Osteoblast (primary cell): ENCODE measurements at regions not wholly inside any gene's neighbourhood (a gene's known extent, or its start where the extent isn't known, plus 50 kb on each side); places are given as distances from the start of the nearest gene placed in this dataset.

ENCODE experiments used
- DNase-seq: peaks from one replicate; pipeline ENCODE4 v3.0.0; 2011; ENCODE audit warnings: low spot score, mixed read lengths; ENCODE audit not compliant: insufficient read length; ENCODE audit errors: missing footprints
- H2AFZ ChIP-seq: 2 replicates; pipeline ENCODE4 v1.6.0; 2011; ENCODE audit warnings: mild to moderate bottlenecking, low read length
- H3K27ac ChIP-seq: 2 replicates; pipeline ENCODE4 v1.5.1; 2011; ENCODE audit warnings: mild to moderate bottlenecking, low read depth, low read length, moderate library complexity
- H3K27me3 ChIP-seq: 2 replicates; pipeline ENCODE4 v1.6.0; 2012; ENCODE audit warnings: mild to moderate bottlenecking, control low read depth, inconsistent platforms, low read length, moderate library complexity; ENCODE audit not compliant: insufficient read depth
- H3K36me3 ChIP-seq: 2 replicates; pipeline ENCODE4 v1.5.1; 2011; ENCODE audit warnings: mild to moderate bottlenecking, low read length, control low read depth, moderate library complexity; ENCODE audit not compliant: insufficient read depth
- H3K4me1 ChIP-seq: 2 replicates; pipeline ENCODE4 v1.5.1; 2011; ENCODE audit warnings: mild to moderate bottlenecking, low read length, control low read depth, moderate library complexity; ENCODE audit not compliant: insufficient read depth
- H3K4me2 ChIP-seq: 2 replicates; pipeline ENCODE4 v1.6.0; 2011; ENCODE audit warnings: mild to moderate bottlenecking, low read length; ENCODE audit not compliant: insufficient read depth
- H3K4me3 ChIP-seq: fragments of 200-600 bp; sonication (generic); 3 replicates; pipeline ENCODE4 v1.5.1; 2012; ENCODE audit warnings: mild to moderate bottlenecking, low read length, inconsistent platforms; ENCODE audit not compliant: insufficient read depth
- H3K79me2 ChIP-seq: 2 replicates; pipeline ENCODE4 v1.6.0; 2012; ENCODE audit warnings: mild to moderate bottlenecking, low read length, control low read depth, inconsistent platforms; ENCODE audit not compliant: insufficient read depth
- H3K9me3 ChIP-seq: 2 replicates; pipeline ENCODE4 v1.5.1; 2011; ENCODE audit warnings: low read depth, low read length, control low read depth
- H4K20me1 ChIP-seq: 2 replicates; pipeline ENCODE4 v1.6.0; 2012; ENCODE audit warnings: mild to moderate bottlenecking, low read length, control low read depth; ENCODE audit not compliant: insufficient read depth
- CTCF ChIP-seq: IDR thresholded peaks from 2 replicates; pipeline ENCODE4 v1.5.1; 2011; ENCODE audit warnings: mild to moderate bottlenecking, low read depth, low read length, moderate library complexity; ENCODE audit errors: extremely low read depth

- no peak overlapping the region for H3K27ac ChIP-seq
- no peaks in the 10 kb centered on the region for H3K36me3 ChIP-seq
- H3K27me3 ChIP-seq, result no peaks in the 10 kb centered on the region
- no peak overlapping the region for H3K4me2 ChIP-seq
- H3K9me3 ChIP-seq, result no peaks in the 10 kb centered on the region
- DNase-seq, result no peak
- no peaks in the 10 kb centered on the region for H4K20me1 ChIP-seq
- TF ChIP-seq CTCF, result no peak
- H3K4me3 ChIP-seq, result no peak overlapping the region
- no peaks in the 10 kb centered on the region for H3K79me2 ChIP-seq
- no peak overlapping the region for H2AFZ ChIP-seq
- H3K4me1 ChIP-seq, result no peaks in the 10 kb centered on the region
Observed at GRCh38 chr10:4561296-4561695, 264.7 kb upstream of the AKR1E2 start.

GRCh38 chr10:4557469-4557868, 268.5 kb upstream of the AKR1E2 start:
- H3K27me3 ChIP-seq, result no peaks in the 10 kb centered on the region
- no peak for DNase-seq
- H2AFZ ChIP-seq, result no peak overlapping the region

GRCh38 chr10:4556527-4556926, 269.5 kb upstream of the AKR1E2 start:
- no peaks in the 10 kb centered on the region for H3K4me1 ChIP-seq
- no peak for DNase-seq
- no peaks in the 10 kb centered on the region for H4K20me1 ChIP-seq
- H3K9me3 ChIP-seq, result no peaks in the 10 kb centered on the region
- peak overlapping the region; percentile 9 for H3K4me2 ChIP-seq
- H2AFZ ChIP-seq, result no peak overlapping the region
- no peaks in the 10 kb centered on the region for H3K36me3 ChIP-seq
- H3K79me2 ChIP-seq, result no peaks in the 10 kb centered on the region
- H3K4me3 ChIP-seq, result no peak overlapping the region
- TF ChIP-seq CTCF, result no peak
- no peak overlapping the region for H3K27ac ChIP-seq
- no peaks in the 10 kb centered on the region for H3K27me3 ChIP-seq

More at GRCh38 chr10:4557469-4557868, 268.5 kb upstream of the AKR1E2 start:
- H3K79me2 ChIP-seq, result no peaks in the 10 kb centered on the region
- no peak overlapping the region for H3K4me2 ChIP-seq
- no peak overlapping the region for H3K27ac ChIP-seq
- TF ChIP-seq CTCF, result no peak
- no peaks in the 10 kb centered on the region for H3K9me3 ChIP-seq
- H3K4me1 ChIP-seq, result no peaks in the 10 kb centered on the region
- no peaks in the 10 kb centered on the region for H4K20me1 ChIP-seq
- no peak overlapping the region for H3K4me3 ChIP-seq
- no peaks in the 10 kb centered on the region for H3K36me3 ChIP-seq

- DNase-seq, result no peak
- no peak overlapping the region for H3K4me2 ChIP-seq
- H4K20me1 ChIP-seq, result no peaks in the 10 kb centered on the region
- no peak overlapping the region for H3K4me3 ChIP-seq
- H3K4me1 ChIP-seq, result no peaks in the 10 kb centered on the region
- H3K27me3 ChIP-seq, result no peaks in the 10 kb centered on the region
- H2AFZ ChIP-seq, result no peak overlapping the region
- no peaks in the 10 kb centered on the region for H3K79me2 ChIP-seq
- H3K36me3 ChIP-seq, result no peaks in the 10 kb centered on the region
- no peaks in the 10 kb centered on the region for H3K9me3 ChIP-seq
- no peak overlapping the region for H3K27ac ChIP-seq
- TF ChIP-seq CTCF, result no peak
Observed at GRCh38 chr10:4555920-4556319, 270.1 kb upstream of the AKR1E2 start.
